GM18868 (cell line): ENCODE measurements at regions not wholly inside any gene's neighbourhood (a gene's known extent, or its start where the extent isn't known, plus 50 kb on each side); places are given as distances from the start of the nearest gene placed in this dataset.

Experiments
- ATAC-seq: cut with Tn5 transposase; IDR thresholded peaks from one replicate; pipeline ENCODE4 v1.9.1; 2021; ENCODE audit warnings: mild to moderate bottlenecking, moderate library complexity; ENCODE audit not compliant: unreplicated experiment

DNA sequence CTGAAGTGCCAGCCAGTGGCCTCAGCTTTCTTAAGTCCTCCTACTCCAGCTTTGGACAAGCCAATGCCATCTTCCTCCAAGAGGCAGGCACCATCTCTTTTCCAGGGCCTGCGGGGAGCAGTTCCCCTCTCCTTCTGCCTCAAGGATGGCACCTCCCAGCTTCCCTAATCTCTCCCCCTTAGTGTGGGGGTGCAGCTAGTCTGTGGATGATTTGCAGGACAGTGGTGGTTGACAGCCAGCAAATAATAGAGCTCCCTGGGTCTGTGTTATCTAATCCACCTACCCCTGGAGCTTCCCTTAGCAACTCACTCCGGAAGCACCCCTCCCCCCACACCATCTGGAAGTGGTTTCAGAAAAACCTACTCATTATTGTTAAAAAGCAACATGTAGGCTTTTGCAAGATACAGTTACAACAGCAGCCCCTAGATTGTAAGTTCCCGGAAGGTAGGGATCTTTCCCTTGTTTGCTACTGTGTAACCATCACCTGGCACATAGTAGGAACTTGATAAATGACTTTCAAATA, 247.1 kb downstream of the BCOR start:
- ATAC-seq: no peak

DNA sequence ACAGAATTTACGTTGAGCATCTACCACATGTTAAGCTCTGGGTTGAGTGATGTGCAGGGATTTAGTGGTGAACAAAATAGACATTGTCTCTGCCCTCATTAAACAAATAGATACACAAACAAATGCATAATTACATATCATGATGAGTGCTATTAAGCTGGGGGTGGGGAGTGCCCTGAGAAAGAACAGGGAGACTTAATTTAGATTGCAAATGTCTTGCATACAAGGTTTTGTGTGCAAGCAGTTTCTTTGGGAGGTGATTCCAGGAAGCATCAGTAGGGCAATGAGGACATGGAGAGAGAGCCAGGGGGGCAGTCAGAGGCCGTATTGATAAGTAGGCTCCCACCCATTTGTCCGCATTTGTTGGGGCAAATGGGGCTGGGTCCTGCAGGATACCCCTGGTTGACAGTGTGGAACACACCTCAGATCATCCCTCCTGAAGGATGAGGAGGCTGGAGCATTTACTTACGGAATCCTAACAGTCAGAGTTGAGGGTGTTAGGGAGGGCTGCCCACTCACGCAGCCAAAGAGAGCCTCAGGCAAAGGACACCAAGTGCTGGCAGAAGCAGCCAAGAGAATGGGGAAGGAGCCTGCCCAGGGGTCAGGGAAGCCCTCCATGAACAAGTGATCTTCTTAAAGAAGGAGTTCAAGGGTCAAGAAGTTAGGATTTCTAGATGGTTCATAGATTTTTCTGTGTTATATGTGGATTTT, 245.9 kb downstream of the BCOR start:
- no peak for ATAC-seq

DNA sequence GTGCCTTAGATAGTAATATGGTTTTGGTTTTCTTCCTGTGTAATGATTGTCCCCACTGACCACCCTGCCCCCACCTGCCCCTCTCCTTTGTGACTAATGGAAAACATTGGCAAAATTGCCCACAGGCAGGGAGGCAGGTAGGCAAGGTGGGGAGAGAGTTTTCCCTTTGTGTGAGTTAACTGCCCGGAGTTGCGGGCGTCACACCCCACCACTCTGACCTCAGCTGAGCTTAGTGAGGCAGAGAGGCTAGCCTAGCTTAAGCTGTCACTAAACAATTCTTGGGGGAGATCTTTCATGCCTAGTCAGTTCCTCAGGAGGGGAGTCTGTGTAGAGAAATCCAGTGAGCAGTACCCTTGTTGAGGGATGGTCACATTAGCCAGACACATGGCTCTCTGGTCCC, 245.3 kb downstream of the BCOR start:
- ATAC-seq: no peak

DNA sequence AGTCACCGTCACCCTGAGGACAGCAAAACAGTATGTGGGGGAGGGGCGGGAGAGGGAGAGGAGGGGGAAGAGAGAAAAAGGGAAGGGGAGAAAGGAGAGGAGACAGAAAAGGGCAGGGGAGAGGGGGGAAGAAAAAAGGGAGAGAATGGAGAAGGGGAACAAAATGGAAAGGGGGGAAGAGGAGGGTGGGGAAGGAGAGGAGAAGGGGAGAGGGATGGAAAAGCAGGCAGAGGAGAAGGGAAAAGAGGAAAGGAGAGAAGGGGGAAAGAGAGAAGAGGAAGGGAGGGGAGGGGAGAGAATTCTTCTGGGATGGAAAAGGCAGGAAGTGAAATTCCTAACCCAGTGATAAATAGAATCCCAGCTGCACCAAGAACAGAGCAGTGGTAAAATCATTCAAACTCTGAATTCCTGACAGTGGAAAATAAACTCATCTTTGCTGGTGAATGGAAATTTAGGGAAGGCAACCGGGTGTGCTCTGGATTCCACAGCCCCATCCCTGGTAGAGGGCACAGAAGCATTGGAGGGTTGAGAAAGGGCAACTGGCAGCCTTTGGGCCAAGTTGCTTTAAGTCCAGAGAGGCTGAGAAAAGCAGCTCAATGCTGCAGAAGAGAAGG, 244.2 kb downstream of the BCOR start:
- ATAC-seq: no peak

DNA sequence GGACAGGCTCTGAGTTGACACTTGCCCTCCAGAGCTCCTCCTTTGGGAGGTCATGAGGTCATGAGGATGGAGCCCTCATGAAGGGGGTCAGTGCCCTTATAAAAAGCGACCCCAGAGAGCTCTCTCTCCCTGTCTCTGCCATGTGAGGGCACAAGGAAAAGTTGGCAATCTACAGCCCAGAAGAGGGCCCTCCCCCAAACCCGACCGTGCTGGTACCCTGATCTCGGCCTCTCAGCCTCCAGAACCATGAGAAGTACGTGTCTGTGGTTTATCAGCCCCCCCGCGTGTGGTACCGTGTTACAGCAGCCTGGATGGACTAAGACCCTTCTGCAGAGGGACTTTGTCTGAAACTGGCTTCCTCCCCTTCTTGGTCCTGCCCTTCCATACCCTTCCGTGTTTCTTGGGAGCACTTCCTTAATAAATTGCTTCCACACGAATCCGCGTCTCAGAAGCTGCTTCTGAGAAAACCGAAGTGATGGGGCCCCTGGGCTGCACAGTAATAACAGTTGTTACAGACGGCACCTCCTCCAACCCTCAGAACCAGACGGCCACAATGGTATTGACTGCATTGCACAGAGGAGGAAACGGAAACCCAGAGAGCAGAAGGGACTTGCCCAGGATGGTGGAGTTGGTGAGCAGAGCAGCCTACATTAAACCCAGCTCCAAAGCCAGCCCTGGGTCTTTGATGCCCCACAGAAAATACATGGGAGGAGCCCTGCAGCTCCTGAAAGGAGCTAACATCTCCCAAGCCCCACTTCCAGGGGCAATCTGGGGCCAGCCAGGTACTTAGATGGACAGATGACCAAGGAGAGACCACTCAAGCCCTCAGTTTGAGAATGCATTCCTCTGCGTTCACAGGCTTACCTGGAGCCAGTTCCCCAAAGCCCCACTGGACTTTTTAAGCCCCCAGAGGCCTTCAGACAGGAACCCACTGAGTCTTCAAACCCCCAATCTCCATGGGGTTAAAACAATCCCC, 242.7 kb downstream of the BCOR start:
- peak; percentile 81 for ATAC-seq

- ATAC-seq: peak; percentile 51
Measured at GRCh38 chrX:39855748-39856129, 242.0 kb downstream of the BCOR start.

DNA sequence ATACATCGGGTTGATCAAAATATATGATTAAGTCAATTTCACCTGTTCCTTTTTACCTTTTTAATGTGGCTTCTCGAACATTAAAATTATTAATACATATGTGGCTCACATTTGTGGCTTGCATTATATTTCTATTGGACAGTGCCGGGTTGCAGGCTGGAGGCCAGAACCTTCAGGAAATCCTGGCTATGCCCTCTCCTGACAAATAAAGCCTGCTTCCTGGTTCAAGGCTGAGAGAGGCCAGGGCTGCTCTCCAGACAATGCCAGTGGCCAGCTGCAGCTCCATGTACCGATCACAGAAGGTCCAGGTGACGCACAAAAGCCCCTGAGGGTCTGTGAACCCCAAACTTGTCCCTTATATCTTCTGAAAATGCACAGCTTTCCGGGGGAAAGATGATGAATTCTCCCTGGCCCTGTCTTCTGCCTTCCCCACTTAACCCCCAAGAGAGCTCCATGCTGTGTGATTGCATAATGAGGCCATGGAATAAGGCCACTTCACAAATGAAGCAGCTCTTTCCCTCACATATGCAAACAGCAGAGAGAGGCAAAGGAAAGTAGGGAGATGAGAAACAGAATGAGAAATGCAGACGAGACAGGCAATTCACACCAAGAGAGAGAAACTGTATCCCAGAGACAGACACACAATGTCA, 241.2 kb downstream of the BCOR start:
- ATAC-seq: no peak

GRCh38 chrX:39857780-39858179, 240.0 kb downstream of the BCOR start:
- no peak for ATAC-seq

DNA sequence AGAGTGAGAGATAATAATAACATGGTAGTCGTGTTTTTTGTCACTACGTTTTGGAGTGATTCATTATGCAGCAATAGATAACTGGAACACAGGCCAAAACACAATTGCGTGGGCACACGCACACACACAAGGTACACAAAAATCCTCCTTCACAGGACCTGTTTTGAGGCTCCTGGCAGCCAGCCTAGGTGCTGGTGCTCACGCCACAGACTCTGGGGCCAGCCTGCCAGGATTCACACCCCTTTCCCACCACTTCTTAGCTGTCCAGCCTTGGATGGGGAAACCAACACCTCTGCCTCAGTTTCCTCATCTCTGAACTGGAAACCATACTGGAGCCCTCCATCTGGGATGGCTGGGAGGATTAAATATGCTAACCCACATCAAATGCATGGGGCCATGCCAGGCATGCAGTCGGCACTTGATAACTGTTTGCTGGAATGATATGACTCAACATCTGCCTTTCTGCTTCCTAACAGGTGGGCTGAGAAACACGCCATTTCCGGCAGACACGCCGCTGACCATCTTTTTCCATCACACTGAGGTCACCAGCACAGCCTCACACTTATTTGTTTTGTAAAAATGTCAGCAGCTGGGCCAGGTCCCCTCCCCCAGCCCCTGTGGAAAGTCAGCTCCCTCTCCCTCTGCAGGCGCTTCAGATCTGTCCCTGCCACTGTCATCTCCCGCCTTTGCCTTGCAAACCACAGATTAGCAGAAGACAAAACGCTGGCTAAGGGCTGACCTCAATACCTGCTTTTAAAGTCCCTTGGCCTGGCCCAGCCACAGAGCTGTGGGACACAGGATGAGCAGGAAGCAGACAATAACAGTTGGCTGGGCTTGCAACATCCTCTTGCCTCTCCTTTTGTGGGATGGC, 237.5 kb downstream of the BCOR start:
- peak; percentile 60 for ATAC-seq

DNA sequence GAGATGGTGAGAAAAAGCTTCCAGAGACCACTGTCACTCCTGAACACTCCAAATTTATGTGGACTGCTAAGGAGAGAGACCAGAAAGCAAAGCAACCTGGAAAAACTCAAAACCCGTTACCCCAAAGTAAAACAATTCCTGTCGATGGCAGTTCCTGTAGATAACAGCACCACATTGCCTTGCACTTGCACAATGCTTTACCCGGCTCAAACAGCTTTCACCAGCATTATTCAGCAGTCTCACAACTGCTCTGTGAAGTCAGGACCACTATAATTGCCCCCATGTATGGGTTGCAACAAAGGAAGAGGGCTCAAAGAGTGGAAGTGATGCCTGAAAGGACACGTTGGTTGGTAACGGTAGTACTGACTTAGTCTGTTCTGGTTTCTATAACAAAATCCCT, 234.8 kb downstream of the BCOR start:
- no peak for ATAC-seq

DNA sequence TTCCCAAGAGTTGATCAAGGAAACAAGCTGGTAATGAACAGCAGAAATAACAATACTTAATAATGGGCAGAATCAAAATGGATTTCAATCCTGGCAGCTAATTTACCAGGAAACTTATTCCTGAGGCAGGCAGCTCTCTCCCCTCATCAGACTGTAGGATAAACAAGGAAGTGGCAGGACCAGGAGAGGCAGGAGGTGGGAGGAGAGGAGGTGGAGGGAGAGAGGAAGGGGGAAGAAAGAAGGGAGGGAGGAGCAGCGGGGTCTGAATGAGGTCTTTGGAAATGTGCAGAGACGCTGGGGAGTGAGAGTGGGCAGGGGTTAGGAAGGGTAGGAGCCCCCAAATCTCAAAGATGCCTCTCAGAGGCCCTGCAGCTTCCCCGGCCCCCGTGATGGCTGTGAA, 231.5 kb downstream of the BCOR start:
- no peak for ATAC-seq

DNA sequence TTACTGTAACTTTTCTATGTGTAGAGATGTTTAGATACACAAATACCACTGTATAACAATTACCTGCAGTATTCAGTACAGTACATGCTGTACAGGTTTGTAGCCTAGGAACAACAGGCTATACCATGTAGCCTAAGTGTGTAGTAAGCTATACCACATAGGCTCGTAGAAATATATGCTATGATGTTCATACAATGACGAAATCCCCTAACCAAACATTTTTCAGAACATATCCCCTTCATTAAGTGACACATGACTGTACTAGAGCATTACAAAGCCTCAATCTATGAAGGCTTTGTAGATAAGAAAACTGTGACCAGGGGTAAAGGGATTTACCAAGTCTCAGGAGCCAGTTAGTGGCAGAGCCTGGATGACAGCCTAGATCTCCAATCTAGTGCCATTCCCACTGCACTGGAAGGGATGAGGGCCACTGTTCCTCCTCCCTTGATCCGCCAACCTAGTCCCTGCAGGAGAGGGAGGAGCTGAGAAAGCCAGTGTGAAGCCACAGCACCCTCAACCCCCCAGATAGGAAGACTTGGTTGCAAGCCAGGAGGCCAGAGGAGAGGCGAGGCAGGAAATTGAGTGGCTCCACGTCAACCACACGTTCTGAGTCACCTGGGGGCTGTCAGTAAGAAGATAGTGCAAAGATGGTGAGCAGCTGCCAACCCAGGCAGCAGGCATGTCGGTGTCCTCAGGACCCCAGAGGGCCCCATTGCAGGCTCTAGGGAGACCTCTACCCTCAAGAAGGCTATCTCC, 227.7 kb downstream of the BCOR start:
- ATAC-seq: no peak

DNA sequence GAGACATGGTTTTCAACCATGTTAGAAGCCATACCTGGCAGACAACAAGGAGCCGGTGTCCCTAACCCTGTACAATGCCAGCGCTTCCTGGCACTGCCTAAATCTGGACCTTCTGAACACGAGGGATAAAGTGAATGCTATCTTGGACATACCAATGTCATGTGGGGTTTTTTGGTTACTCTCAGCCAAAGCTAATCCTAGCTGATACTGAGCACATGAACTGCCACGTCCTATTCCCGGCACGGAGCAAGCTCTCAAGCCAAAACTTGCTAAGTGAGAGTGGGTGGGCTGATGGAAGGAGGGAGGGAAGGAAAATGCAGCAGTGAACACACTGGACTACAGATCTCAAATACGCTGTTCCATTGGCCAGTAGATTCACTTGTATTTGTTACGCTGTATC, 226.1 kb downstream of the BCOR start:
- ATAC-seq: no peak

DNA sequence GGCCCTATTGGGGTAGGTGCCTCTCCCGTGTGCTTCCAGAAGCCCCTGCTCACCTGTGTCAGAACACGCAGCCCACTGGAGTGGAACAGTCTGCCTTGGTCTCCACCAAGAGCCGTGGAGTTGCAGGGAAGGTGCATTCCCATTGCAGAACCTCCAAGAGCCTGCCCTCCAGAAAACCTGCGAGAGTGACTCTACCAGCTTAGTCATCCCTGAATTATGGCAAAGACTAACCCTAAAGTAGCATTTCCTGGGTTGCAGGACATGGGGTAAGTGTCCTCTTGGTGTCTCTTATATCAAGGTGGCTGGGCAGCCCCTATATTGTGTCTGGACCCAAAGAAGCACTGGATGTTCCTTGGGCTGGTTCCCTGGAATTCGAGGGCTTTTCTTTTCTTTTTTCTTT, 224.6 kb downstream of the BCOR start:
- ATAC-seq: no peak

DNA sequence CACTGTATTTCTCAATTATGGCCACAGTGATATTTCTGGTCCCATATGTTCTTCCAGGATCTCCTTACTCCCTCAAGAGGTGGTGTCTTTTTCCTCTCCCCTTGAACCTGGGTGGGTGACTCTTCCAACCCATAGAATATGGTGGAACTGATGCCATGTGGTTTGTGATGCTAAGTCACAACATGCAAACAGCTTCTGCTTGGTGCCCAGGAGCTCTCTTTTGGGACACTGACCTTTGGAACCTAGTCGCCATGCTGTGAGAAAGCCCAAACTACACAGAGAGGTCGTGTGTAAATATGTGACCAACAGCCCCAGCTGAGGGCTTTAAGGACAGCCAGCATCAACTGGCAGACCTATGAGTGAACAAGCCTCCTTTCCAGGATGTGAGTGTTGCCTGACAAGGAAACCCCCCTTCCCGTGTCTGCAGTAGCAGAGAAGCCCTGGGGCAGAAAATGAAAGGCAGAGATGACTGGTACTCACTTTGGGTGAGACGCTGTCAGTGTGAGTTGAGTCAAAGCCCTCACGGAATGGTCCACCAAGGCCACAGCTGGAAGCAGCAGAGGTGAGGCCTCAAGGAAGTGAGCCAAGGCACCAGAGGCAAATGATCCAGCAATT, 223.4 kb downstream of the BCOR start:
- peak; percentile 95 for ATAC-seq

GRCh38 chrX:39875834-39876628, 221.7 kb downstream of the BCOR start:
- ATAC-seq: no peak

GRCh38 chrX:39877905-39878304, 219.9 kb downstream of the BCOR start:
- ATAC-seq: no peak

DNA sequence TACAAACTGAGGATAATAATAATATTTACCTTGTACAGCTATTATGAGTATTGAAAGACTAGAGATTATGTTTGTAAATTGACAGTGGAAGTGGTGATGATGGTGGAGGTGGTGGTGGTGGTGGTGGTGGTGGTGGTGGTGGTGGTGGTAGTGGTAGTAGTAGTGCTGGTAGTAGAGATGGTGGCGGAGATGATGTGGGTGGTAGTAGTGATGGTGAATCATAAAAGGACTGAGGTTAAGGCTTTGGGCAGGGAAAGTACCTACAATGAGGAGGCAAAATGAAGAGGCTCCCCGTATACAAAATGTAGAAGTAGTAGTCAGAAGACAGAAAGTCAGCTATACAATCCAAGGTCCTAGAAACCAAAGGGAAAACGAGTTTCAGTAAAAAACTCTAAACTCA, 214.1 kb downstream of the BCOR start:
- ATAC-seq: no peak
